Spleen (tissue), 11 donors: ENCODE measurements at regions not wholly inside any gene's neighbourhood (a gene's known extent, or its start where the extent isn't known, plus 50 kb on each side); places are given as distances from the start of the nearest gene placed in this dataset.

Experiments used
- DNase-seq: peaks from one replicate; pipeline ENCODE4 v3.0.0-alpha.2; 2020
- H3K27ac ChIP-seq, 8 donors: fragments of 200-600 bp; sonication (generic) in 7 of 8; 1 replicate in 4 of 8; 2 replicates in 4 of 8; pipeline versions ENCODE4 v1.5.0 to v1.8.0; 2016 to 2021; ENCODE audit warnings: inconsistent platforms in 4 of 8, mild to moderate bottlenecking in 4 of 8, moderate library complexity in 1 of 8
- H3K27me3 ChIP-seq, 7 donors: fragments of 200-600 bp; sonication (generic) in 6 of 7; replicated peaks in 1 of 7; 1 replicate in 4 of 7; 2 replicates in 3 of 7; pipeline versions ENCODE4 v1.5.0 to v1.8.0; 2016 to 2021; ENCODE audit warnings: inconsistent platforms in 3 of 7, mild to moderate bottlenecking in 1 of 7
- H3K36me3 ChIP-seq, 6 donors: fragments of 200-600 bp; sonication (generic) in 5 of 6; 1 replicate in 4 of 6; 2 replicates in 2 of 6; pipeline versions ENCODE4 v1.5.0 to v1.8.0; 2016 to 2021; ENCODE audit warnings: inconsistent platforms in 2 of 6
- H3K4me1 ChIP-seq, 6 donors: fragments of 200-600 bp; sonication (generic) in 5 of 6; 1 replicate in 3 of 6; 2 replicates in 3 of 6; pipeline versions ENCODE4 v1.5.0 to v1.8.0; 2016 to 2021; ENCODE audit warnings: inconsistent platforms in 3 of 6
- H3K4me3 ChIP-seq, 8 donors: fragments of 200-600 bp; sonication (generic) in 7 of 8; 1 replicate in 4 of 8; 2 replicates in 4 of 8; pipeline versions ENCODE4 v1.5.0 to v1.8.0; 2016 to 2021; ENCODE audit warnings: inconsistent platforms in 4 of 8, mild to moderate bottlenecking in 4 of 8, moderate library complexity in 2 of 8
- H3K9me3 ChIP-seq, 8 donors: fragments of 200-600 bp; sonication (generic) in 7 of 8; 1 replicate in 4 of 8; 2 replicates in 4 of 8; pipeline versions ENCODE4 v1.5.0 to v1.8.0; 2016 to 2021; ENCODE audit warnings: inconsistent platforms in 4 of 8
- POLR2A ChIP-seq, 3 donors: fragments of 450-650 bp; IDR thresholded peaks; one replicate each; pipeline ENCODE4 v1.5.1; 2017; ENCODE audit warnings: antibody characterized with exemption in 3 of 3, mild to moderate bottlenecking in 1 of 3
- POLR2AphosphoS5 ChIP-seq, 3 donors: sonication (generic); formaldehyde crosslinking; IDR thresholded peaks; one replicate each; pipeline ENCODE4 v1.5.1; 2017; ENCODE audit warnings: antibody characterized with exemption in 3 of 3
- WGBS, 5 donors: extraction: QIAGEN DNeasy Blood & Tissue Kit in 3 of 5; methylation state at CpG; one replicate each; pipeline versions ENCODE4 v1.1.5 to v1.1.7; 2013 to 2018; 5-methylcytosine and 5-hydroxymethylcytosine counted together
- intact Hi-C: fragments of 100-400 bp; cut with DNase I; formaldehyde crosslinking; loops from one replicate; pipeline ENCODE4 v1.15.0; 2023; ENCODE audit warnings: low total_unique reads
- TF ChIP-seq, protein P1 (sequence below), 11 experiments: fragments of 200-600 bp in 7 of 11; fragments of 450-650 bp in 4 of 11; sonication (generic) in 4 of 11; IDR thresholded peaks in 8 of 11; conservative IDR thresholded peaks in 3 of 11; 1 replicate in 7 of 11; 2 replicates in 4 of 11; pipeline versions ENCODE4 v1.4.0 to v1.8.0; 2016 to 2021; ENCODE audit warnings: antibody characterized with exemption in 11 of 11, inconsistent platforms in 4 of 11, mild to moderate bottlenecking in 1 of 11
- donor health status: healthy with polysubstance abuse.
- donor health status: DM: no; HTN: no; CAD: no; lungs with moderate emphysema.
- donor health status: DM: no; HTN: no; CAD: no.
- donor health status: Bipolar disorder and iron deficiency.
- donor health status: healthy.
- donor health status: DM: no; HTN: no; CAD: no.
- donor health status: DM: yes; HTN: yes; CAD: no.

DNA sequence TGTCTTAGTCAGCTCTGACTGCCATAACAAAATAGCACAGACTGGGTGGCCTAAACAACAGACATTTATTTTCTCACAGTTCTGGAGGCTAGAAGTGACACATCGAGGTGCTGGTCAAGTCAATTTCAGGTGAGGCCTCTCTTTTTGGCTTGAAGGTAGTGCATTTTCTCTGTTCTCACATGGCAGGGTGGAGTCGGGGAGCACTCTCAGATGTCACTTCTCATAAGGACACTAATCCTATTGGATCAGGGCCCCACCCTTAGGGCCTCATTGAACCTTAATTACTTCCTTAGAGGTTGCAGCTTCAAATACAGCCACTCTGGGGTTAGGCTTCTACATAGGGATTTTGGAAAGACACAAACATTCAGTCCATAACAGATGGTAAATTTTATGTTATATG is 161.6 kb downstream of the PFKFB3 start:
- intact Hi-C loops = no loop called here
- Histone ChIP-seq H3K4me3 (no peak overlapping the region), H3K4me1 (peaks cover 0 to 10% (median 0%) of the 10 kb centered on the region in 6 donors), H3K27me3 (no peaks in the 10 kb centered on the region), H3K36me3 (no peaks in the 10 kb centered on the region), H3K9me3 (peaks cover 0 to 22% (median 16%) of the 10 kb centered on the region in 8 donors), H3K27ac (no peak overlapping the region)
- no peak for DNase-seq
- WGBS, 5 donors = 90 to 100% (median 91%) methylated on average over 2 of the region's 2 CpGs
- TF ChIP-seq POLR2A (IDR thresholded peaks at IDR 0.05) = no peak
- TF ChIP-seq, protein P1, sequence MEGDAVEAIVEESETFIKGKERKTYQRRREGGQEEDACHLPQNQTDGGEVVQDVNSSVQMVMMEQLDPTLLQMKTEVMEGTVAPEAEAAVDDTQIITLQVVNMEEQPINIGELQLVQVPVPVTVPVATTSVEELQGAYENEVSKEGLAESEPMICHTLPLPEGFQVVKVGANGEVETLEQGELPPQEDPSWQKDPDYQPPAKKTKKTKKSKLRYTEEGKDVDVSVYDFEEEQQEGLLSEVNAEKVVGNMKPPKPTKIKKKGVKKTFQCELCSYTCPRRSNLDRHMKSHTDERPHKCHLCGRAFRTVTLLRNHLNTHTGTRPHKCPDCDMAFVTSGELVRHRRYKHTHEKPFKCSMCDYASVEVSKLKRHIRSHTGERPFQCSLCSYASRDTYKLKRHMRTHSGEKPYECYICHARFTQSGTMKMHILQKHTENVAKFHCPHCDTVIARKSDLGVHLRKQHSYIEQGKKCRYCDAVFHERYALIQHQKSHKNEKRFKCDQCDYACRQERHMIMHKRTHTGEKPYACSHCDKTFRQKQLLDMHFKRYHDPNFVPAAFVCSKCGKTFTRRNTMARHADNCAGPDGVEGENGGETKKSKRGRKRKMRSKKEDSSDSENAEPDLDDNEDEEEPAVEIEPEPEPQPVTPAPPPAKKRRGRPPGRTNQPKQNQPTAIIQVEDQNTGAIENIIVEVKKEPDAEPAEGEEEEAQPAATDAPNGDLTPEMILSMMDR (IDR thresholded peaks at IDR 0.05 in 8 of 11, conservative IDR thresholded peaks at IDR 0.05 in 3 of 11) = no peak
- no peak for TF ChIP-seq POLR2AphosphoS5 (IDR thresholded peaks at IDR 0.05)

DNA sequence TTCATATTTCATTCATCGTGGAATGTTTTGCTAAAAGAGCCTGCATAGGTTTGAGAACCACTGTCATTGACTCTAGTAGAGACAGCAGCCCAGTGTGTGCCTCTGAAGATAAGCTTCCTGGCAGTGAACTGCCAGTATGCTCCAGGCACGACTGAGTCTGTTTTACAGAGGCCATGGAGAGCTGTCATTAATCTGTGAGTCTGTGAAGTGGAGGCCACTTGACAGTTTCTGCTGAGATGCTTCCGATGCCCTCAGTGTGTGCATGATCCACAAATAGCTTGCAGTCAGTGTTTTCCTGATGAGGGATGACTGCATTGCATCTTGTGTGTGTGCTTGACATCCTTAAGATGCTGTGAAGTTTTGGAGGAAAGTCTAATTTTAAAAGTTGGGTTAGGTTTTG is 162.2 kb downstream of the PFKFB3 start:
- intact Hi-C loops = no loop called here
- H3K4me1 ChIP-seq = peaks cover 0 to 10% (median 0%) of the 10 kb centered on the region in 6 donors
- no peaks in the 10 kb centered on the region for H3K36me3 ChIP-seq
- no peak for TF ChIP-seq POLR2A (IDR thresholded peaks at IDR 0.05)
- TF ChIP-seq, protein P1 (IDR thresholded peaks at IDR 0.05 in 8 of 11, conservative IDR thresholded peaks at IDR 0.05 in 3 of 11) = no peak
- TF ChIP-seq POLR2AphosphoS5 (IDR thresholded peaks at IDR 0.05) = no peak
- 52 to 71% (median 61%) methylated on average over 3 of the region's 3 CpGs for WGBS, 5 donors
- no peak overlapping the region for H3K27ac ChIP-seq
- no peak for DNase-seq
- H3K27me3 ChIP-seq = no peaks in the 10 kb centered on the region
- H3K4me3 ChIP-seq = no peak overlapping the region
- peaks cover 0 to 16% (median 10%) of the 10 kb centered on the region in 8 donors for H3K9me3 ChIP-seq

DNA sequence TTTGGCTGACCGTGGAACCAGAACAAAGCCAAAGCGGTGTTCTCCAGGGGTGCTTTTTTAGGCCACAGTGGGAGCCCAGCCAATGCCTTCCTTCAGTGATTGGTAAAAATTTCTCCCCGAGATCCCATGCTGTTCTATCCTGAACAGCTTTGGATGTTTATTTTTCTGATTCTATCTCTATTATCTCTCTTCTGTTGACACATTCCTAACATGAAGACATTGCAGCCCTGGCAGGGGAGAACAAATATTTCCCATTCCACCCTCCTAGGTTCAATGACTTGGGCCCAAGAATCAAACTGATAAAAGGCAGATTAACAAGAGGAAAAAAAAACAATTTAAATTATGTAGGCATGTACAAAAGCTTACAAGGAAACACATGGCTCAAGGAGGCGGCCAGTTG is 162.7 kb downstream of the PFKFB3 start:
- DNase-seq = no peak
- H3K9me3 ChIP-seq = peaks cover 0 to 11% (median 5%) of the 10 kb centered on the region in 8 donors
- no peak overlapping the region for H3K4me3 ChIP-seq
- whole genome bisulfite sequencing, 5 donors = 69 to 85% (median 81%) methylated on average over 4 of the region's 4 CpGs
- H3K36me3 ChIP-seq = no peaks in the 10 kb centered on the region
- TF ChIP-seq POLR2A (IDR thresholded peaks at IDR 0.05) (no peak), POLR2AphosphoS5 (IDR thresholded peaks at IDR 0.05) (no peak)
- TF ChIP-seq, protein P1 (IDR thresholded peaks at IDR 0.05 in 8 of 11, conservative IDR thresholded peaks at IDR 0.05 in 3 of 11) = no peak
- intact Hi-C loops = no loop called here
- H3K27ac ChIP-seq = no peak overlapping the region
- H3K4me1 ChIP-seq = peaks cover 0 to 10% (median 0%) of the 10 kb centered on the region in 6 donors
- no peaks in the 10 kb centered on the region for H3K27me3 ChIP-seq
